ENCODE measurements at regions not wholly inside any gene's neighbourhood (a gene's known extent, or its start where the extent isn't known, plus 50 kb on each side); places are given as distances from the start of the nearest gene placed in this dataset.
A peak's percentile ranks its signal among the peaks of the same experiment; 100 is the strongest.

DNA sequence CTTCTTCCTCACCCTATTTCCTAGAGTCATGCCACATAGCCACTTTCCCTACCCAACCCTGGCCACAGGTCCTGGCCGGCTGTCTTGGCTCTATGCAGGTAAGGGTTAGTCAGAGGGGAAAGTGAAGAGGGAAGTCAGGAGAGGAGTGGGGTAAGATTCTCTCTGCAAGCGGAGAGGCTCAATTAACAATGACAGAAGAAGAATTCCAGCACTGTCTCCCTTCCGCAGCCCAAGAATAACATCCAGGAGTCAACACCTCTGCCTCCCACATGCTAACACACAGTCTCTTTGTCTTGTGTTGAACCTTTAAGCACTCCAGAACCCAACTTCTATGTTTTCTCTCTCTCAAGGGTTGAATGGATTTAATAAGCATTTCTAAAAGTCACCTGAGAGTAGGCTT lies 235.1 kb upstream of the ANKRD55 start:
- no peak for DNase-seq (ENCODE audit: low read depth)
- TF ChIP-seq, protein P1, sequence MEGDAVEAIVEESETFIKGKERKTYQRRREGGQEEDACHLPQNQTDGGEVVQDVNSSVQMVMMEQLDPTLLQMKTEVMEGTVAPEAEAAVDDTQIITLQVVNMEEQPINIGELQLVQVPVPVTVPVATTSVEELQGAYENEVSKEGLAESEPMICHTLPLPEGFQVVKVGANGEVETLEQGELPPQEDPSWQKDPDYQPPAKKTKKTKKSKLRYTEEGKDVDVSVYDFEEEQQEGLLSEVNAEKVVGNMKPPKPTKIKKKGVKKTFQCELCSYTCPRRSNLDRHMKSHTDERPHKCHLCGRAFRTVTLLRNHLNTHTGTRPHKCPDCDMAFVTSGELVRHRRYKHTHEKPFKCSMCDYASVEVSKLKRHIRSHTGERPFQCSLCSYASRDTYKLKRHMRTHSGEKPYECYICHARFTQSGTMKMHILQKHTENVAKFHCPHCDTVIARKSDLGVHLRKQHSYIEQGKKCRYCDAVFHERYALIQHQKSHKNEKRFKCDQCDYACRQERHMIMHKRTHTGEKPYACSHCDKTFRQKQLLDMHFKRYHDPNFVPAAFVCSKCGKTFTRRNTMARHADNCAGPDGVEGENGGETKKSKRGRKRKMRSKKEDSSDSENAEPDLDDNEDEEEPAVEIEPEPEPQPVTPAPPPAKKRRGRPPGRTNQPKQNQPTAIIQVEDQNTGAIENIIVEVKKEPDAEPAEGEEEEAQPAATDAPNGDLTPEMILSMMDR (conservative IDR thresholded peaks at IDR 0.05; ENCODE audit: low read length), result no peak
- no peak overlapping the region for H3K4me3 ChIP-seq (ENCODE audit: low read length)

DNA sequence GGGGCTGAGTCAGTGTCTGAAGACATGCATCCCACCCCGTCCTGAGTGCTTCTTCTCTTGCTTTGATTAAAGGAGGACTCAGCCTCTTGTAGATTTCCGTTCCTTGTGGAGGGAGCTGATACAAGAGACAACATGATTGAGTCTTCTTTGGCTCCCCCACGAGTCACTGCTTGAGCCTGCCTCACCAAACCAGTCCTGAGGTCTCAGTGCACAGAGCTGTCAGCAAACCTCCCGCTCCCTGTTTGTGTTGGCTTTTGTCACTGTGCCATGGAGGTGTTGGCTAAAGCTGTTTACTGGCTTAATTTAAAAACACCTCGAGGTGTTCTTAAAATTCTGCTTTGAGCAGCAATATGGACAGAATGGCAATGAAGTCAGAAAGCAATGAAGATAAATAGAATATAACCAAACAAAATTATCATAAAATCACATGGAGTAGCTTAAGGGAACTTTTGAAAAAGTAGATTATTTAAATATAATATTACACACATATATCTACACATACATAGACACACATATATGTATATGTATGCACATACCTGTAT lies 234.1 kb upstream of the ANKRD55 start:
- DNase-seq (ENCODE audit: low read depth), result no peak
- no peak overlapping the region for H3K4me3 ChIP-seq (ENCODE audit: low read length)
- TF ChIP-seq, protein P1 (conservative IDR thresholded peaks at IDR 0.05; ENCODE audit: low read length), result no peak

DNA sequence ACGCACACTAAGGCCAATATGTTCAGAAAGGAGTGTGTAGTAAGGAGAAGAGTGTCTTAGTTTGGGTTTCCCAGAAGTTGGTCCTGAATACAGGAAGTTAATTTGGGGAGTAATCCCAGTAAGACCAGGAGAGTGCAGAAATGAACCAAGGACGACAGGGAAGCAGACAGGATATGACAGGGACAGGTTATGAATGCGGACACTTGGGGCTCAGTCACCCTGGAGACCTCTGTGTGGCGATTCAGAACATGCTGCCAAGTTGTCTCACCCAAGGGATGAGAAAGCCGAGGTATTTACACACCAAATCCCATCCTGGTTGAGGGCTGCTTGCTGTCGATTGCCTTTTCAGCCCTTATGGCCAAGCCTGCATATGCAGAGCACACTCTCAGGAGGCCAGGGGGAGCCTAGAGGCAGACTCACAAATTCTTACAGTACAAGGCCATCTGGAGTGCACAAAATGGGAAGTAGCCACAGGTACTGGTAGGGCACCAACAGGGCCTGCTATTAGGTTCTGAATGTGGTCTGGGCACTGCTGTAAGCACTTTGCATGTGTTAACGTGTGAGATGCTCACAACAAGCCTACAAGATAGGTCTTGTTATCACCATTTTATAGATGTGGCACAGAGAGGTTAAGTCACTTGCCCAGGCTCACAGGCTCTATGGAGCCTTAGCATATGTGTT lies 233.1 kb upstream of the ANKRD55 start:
- TF ChIP-seq, protein P1 (conservative IDR thresholded peaks at IDR 0.05; ENCODE audit: low read length), result no peak
- no peak overlapping the region for H3K4me3 ChIP-seq (ENCODE audit: low read length)
- DNase-seq (ENCODE audit: low read depth), result no peak

DNA sequence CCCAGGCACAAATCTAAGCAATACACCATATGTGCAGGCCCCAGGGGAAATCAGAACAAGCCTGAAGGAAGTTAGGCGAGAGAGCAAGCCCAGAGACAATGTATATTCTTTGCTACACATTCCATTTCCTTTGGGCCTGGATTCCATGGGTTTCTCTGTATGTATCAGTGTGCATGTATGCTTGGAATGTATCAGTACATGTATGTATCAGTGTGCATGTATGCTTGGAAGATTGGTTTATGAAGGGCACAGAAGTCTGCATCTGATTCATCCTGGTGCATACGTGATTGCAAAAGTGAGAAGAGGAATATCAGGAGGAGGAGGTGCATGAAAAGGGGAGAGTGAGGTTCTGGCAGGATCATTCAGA lies 232.6 kb upstream of the ANKRD55 start:
- TF ChIP-seq, protein P1 (conservative IDR thresholded peaks at IDR 0.05; ENCODE audit: low read length), result no peak
- no peak overlapping the region for H3K4me3 ChIP-seq (ENCODE audit: low read length)
- peak; percentile 10 for DNase-seq (ENCODE audit: low read depth)

DNA sequence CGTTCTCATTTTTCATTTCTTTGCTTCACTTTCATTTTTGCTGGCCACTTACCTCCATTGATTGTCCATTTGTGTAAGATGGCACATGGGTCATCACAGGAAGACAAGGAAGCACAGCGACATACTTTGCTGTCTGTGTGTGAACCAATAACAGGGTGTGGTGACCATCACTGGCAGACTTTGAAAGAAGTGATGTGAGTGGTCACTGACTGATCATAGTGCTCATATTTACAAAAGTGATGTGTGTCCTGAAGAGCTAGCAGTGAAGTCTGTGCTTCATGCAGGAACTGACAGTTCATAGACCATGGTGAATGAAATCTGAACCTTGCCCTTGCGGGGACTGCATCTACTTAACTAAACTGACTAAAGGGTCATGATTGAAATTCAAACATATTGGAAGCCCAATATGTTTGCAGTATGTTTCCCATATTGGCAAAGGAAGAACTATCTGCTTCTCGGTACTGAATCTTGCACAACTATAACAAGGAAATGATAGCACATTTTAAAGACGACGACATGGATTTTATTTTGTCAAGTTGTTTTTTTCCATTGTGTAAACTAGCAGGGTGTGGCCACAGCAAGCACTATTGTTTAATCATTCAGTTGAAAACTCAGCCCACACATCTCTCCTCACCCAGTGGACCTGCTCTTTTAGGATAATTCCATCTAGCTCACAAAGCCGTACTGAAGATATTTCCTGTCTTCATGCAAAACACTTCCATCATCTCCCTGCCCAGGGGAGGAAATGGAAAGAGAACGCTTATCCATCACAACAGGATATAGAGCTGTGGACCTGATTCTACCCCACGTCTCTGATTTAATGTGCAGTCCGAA lies 232.0 kb upstream of the ANKRD55 start:
- H3K4me3 ChIP-seq (ENCODE audit: low read length), result no peak overlapping the region
- TF ChIP-seq, protein P1 (conservative IDR thresholded peaks at IDR 0.05; ENCODE audit: low read length), result no peak
- DNase-seq (ENCODE audit: low read depth), result no peak

DNA sequence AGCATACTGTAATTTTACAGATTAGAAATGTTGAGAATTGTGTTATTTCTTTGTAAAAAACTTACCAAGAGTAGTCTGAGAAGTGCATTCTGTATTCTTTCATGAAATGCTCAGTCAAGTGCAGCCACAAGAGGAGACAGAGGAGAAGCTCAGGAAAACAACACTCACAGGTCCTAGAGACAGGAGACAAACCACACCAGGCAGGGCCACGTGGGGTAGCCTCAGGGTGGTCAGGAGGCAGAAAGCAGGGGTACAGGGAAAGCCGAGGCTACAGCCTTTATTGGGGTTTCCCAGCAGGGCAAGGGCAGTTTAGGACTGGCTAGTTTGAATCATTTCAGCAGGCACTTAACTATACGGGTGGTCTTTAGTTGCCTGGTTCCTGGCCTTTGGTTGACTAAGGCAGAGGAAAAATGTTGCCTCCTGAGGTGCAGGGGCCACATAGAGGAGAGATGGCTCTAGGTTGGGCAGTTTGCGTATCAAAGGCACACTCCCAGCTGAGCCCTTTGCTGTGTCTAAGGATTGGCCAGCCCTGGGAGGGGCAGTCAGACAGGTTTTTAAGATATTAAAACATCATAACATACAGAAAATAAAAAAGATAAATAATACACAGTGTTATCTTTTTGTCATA lies 230.9 kb upstream of the ANKRD55 start:
- DNase-seq (ENCODE audit: low read depth), result no peak
- H3K4me3 ChIP-seq (ENCODE audit: low read length), result no peak overlapping the region
- TF ChIP-seq, protein P1 (conservative IDR thresholded peaks at IDR 0.05; ENCODE audit: low read length), result no peak
